AG10803 (cell line): ENCODE measurements at regions not wholly inside any gene's neighbourhood (a gene's known extent, or its start where the extent isn't known, plus 50 kb on each side); places are given as distances from the start of the nearest gene placed in this dataset.

ENCODE experiments used
- DNase-seq: peaks from one replicate; pipeline ENCODE4 v3.0.0; 2010; ENCODE audit warnings: low read depth
- H3K4me3 ChIP-seq: 2 replicates; pipeline ENCODE4 v1.5.1; 2011; ENCODE audit warnings: mild to moderate bottlenecking, low read length, control low read depth
- TF ChIP-seq, protein P1 (sequence below): conservative IDR thresholded peaks from 2 replicates; pipeline ENCODE4 v1.5.1; 2011; ENCODE audit warnings: mild to moderate bottlenecking, low read length, control low read depth, inconsistent platforms

DNA sequence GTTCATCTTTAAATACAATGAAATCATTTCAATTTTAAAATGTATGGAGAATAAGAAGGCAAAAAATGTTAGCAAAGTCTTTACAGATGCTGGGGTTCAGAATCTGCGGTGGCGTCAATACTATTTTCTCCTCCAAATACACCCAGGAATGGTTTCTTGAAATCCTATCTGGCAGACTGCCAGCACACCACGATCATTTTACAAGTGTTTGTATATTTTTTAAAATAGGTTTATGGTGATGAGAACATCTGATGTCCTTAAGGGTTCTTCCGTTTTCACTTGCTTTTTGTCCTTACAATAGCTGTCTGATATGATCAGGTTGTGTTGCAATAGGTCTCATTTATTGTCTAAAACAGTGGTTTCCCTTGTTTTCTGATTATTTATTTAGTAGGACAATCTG, 89.6 kb downstream of the CMPK2 start:
- TF ChIP-seq, protein P1, sequence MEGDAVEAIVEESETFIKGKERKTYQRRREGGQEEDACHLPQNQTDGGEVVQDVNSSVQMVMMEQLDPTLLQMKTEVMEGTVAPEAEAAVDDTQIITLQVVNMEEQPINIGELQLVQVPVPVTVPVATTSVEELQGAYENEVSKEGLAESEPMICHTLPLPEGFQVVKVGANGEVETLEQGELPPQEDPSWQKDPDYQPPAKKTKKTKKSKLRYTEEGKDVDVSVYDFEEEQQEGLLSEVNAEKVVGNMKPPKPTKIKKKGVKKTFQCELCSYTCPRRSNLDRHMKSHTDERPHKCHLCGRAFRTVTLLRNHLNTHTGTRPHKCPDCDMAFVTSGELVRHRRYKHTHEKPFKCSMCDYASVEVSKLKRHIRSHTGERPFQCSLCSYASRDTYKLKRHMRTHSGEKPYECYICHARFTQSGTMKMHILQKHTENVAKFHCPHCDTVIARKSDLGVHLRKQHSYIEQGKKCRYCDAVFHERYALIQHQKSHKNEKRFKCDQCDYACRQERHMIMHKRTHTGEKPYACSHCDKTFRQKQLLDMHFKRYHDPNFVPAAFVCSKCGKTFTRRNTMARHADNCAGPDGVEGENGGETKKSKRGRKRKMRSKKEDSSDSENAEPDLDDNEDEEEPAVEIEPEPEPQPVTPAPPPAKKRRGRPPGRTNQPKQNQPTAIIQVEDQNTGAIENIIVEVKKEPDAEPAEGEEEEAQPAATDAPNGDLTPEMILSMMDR = no peak
- DNase-seq = no peak

DNA sequence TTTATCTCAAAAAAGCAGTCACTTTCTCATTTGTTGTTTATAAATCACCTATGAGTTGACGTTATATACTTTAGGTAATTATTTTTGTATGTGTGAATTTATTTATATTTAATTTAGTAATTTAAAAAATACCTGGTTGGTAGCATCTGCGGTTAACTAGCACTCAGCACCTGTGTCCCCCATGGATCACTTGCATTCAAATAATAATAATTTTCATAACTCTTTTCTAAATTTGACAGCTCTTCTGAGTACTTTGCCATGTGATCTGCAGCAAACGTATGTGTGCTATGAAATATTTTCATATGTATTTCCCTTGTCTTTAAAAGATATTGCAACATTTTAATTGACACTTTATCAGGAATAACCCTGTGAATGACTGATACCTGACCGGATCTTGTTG, 88.1 kb downstream of the CMPK2 start:
- TF ChIP-seq, protein P1 = no peak
- no peak for DNase-seq
- no peak overlapping the region for H3K4me3 ChIP-seq

More for the DNA sequence above, 89.6 kb downstream of the CMPK2 start:
- H3K4me3 ChIP-seq = no peak overlapping the region

DNA sequence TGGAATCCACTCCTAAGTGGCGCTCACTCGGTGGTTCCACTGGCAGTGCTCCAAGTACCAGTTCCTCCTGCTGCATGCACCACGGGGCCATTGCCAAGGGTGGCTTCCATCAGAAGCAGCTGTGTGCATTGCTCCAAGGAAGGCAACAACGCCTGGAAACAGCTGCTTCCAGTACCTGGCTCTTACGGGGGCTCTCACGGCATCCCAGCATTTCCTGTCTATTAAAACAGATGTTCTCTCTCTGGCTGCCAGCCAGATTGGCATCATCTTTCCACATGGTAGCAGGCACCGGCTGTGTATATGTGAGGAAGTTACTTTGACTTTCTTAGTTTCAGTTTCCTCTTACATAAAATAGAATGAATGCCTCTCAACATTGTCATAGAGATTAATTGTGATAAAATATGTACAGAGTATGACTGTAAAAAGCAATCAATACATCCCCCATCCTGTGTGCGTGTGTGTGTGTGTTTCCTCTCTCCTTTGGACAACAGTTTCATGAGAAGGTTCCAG, 84.9 kb downstream of the CMPK2 start:
- H3K4me3 ChIP-seq = no peak overlapping the region
- DNase-seq = peak; percentile 25
- TF ChIP-seq, protein P1 = no peak

DNA sequence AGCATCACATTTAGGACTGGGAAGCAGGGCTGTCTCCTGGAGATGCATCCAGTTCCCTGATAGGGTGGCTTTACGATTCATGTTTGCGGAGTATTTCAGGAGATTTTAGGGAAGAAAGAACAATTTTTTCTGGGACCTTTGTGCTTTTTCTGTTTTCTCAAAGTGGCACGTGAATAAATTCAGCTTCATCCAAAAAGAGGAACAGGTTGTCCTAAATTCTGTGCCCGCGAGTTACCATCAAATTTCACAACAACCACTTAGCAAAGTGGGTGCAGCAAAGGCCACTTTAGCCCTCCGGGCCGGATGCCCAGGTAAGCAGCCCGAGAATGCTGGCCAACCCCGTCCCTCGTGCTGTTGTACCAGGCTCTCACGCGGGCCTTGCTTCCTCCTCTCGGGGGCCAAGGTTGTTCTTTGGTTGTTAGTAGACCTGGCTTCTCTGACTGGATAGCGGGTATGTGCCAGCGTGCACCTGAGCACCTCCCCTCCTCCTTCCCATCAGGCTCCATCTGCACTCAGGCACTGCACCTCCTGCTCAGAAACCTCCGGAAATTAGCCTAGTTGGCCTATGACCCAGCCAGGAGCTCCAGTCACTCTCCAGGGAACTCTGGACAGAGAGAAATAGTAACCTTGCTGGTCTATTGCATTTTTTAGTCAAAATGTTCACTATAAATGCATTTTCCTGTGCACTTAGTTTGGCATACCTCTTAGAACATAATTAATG, 83.0 kb downstream of the CMPK2 start:
- TF ChIP-seq, protein P1 = no peak
- H3K4me3 ChIP-seq = no peak overlapping the region
- DNase-seq = no peak

DNA sequence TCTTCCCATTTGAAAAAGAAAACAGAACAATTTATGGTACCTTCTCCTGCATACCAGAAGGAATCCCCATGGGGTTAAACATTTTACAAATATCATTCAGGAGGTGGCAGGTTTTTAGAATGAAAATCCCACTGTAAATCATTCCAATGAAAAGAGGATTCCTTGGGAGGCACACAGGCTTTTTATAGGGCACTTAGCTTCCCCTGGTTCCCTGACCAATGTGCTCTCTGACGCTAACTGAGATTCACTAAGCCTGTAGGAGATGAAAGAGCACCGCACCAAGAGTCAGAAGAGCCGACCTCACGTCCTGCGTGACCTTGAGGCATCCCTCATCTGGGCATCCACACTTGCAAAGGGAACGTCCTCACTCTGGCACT, 82.5 kb downstream of the CMPK2 start:
- no peak overlapping the region for H3K4me3 ChIP-seq
- TF ChIP-seq, protein P1 = no peak
- no peak for DNase-seq

DNA sequence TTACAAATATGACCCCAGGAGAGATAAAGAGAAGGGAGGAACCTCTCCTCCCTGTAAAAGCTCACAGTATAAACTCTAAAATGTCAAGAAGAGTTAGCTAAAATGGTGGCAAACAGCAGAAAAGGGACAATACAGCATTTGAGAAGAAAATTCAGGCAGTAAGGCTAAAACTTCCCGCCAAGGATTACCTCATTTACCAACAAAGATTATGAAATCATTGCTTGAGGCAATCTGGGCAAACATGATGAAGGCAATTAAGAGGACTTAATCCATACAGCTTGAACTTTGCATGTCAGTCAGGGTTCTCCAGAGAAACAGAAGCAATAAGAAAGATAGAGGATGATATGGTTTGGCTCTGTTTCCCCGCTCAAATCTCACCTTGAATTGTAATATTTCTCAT, 81.4 kb downstream of the CMPK2 start:
- H3K4me3 ChIP-seq = no peak overlapping the region
- TF ChIP-seq, protein P1 = no peak
- no peak for DNase-seq

DNA sequence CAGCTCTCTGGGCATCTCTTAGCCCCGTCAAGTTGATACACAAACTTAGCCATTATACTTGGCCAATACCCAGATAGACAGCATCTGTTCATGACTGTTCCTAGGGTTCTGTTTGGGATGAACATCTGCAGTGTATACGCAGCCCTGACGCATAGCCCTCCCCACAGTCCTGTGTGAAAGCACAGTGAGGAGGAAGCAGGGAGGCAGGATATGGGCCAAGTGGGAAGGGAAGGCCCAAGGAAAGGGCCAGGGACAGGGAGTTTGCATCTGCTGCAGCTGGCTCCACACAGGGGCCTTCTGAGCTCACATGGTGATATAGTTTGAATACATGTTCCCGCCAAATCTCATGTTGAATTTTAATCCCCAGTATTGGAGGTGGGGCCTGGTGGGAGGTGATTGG, 80.2 kb downstream of the CMPK2 start:
- TF ChIP-seq, protein P1 = no peak
- no peak for DNase-seq
- no peak overlapping the region for H3K4me3 ChIP-seq
